ENCODE measurements at regions not wholly inside any gene's neighbourhood (a gene's known extent, or its start where the extent isn't known, plus 50 kb on each side); places are given as distances from the start of the nearest gene placed in this dataset.

- H3K79me2 ChIP-seq (ENCODE audit: control insufficient read depth, insufficient read depth, low read length) = no peaks in the 10 kb centered on the region
- H3K27me3 ChIP-seq (replicated peaks in 1 of 2; ENCODE audit: control insufficient read depth in 2 of 2, insufficient read depth in 2 of 2, low read length in 1 of 2) = no peaks in the 10 kb centered on the region; a peak in 1 of 4 replicates
Observed at GRCh38 chr16:50427107-50427506, 58.3 kb upstream of the BRD7 start.

GRCh38 chr16:50425648-50426047, 56.9 kb upstream of the BRD7 start:
- Histone ChIP-seq H3K9me3 (replicated peaks; ENCODE audit: control insufficient read depth, insufficient read depth, low read length) (no peaks in the 10 kb centered on the region), H3K4me1 (ENCODE audit: control insufficient read depth, insufficient read depth, low read length) (no peaks in the 10 kb centered on the region), H3K4me2 (ENCODE audit: control insufficient read depth, insufficient read depth) (no peak overlapping the region), H3K36me3 (ENCODE audit: control insufficient read depth in 2 of 2, insufficient read depth in 2 of 2, low read length in 1 of 2) (no peaks in the 10 kb centered on the region), H3K27ac (ENCODE audit: control insufficient read depth, insufficient read depth) (no peak overlapping the region), H3K79me2 (ENCODE audit: control insufficient read depth, insufficient read depth, low read length) (no peaks in the 10 kb centered on the region), H3K9ac (ENCODE audit: control insufficient read depth, insufficient read depth, low read length) (no peak overlapping the region), H2AFZ (ENCODE audit: control insufficient read depth, low read depth, low read length) (no peak overlapping the region), H3K27me3 (replicated peaks in 1 of 2; ENCODE audit: control insufficient read depth in 2 of 2, insufficient read depth in 2 of 2, low read length in 1 of 2) (no peaks in the 10 kb centered on the region), H4K20me1 (ENCODE audit: control insufficient read depth, insufficient read depth) (no peaks in the 10 kb centered on the region), H3K4me3 (no peak overlapping the region)
- ChIA-PET POLR2A (no interaction called here), SMC1A (ENCODE audit: uncharacterized antibody, unreplicated experiment) (no interaction called here), RAD21 (ENCODE audit: unreplicated experiment) (no interaction called here), CTCF (no interaction called here)
- FAIRE-seq (no peak), ATAC-seq (no peak), DNase-seq (ENCODE audit: low read depth, low spot score) (no peak)
- BruUV-seq (replicated peaks) = no TSS peak
- 49% methylated on average over 8 of the region's 8 CpGs for WGBS (ENCODE audit: insufficient coverage, insufficient replicate concordance, low lambda C conversion rate, missing lambda C conversion rate)
- in situ Hi-C loops (cut with MboI) (no loop called here), intact Hi-C loops (cut with micrococcal nuclease; ENCODE audit: unreplicated experiment) (no loop called here)
- TF ChIP-seq GATAD2B (conservative IDR thresholded peaks at IDR 0.05; ENCODE audit: low read depth) (no peak), BCL3 (IDR thresholded peaks at IDR 0.05; ENCODE audit: borderline replicate concordance, insufficient read depth, low read depth, low read length, poor library complexity, severe bottlenecking) (no peak), EZH2 (IDR thresholded peaks at IDR 0.05; ENCODE audit: borderline replicate concordance, control insufficient read depth, low read depth, low read length) (no peak), KAT2A (conservative IDR thresholded peaks at IDR 0.05; ENCODE audit: control insufficient read depth, low read depth, low read length) (no peak), ZNF274 (IDR thresholded peaks at IDR 0.05; ENCODE audit: insufficient read depth, insufficient read length) (no peak), ETV6 (conservative IDR thresholded peaks at IDR 0.05 in 1 of 2, IDR thresholded peaks at IDR 0.05 in 1 of 2; ENCODE audit: borderline replicate concordance in 1 of 2, low read depth in 1 of 2) (no peak), RAD51 (IDR thresholded peaks at IDR 0.05) (no peak), PBX3 (IDR thresholded peaks at IDR 0.05; ENCODE audit: insufficient replicate concordance, low read depth, low read length) (no peak)
- TF ChIP-seq, protein P1, sequence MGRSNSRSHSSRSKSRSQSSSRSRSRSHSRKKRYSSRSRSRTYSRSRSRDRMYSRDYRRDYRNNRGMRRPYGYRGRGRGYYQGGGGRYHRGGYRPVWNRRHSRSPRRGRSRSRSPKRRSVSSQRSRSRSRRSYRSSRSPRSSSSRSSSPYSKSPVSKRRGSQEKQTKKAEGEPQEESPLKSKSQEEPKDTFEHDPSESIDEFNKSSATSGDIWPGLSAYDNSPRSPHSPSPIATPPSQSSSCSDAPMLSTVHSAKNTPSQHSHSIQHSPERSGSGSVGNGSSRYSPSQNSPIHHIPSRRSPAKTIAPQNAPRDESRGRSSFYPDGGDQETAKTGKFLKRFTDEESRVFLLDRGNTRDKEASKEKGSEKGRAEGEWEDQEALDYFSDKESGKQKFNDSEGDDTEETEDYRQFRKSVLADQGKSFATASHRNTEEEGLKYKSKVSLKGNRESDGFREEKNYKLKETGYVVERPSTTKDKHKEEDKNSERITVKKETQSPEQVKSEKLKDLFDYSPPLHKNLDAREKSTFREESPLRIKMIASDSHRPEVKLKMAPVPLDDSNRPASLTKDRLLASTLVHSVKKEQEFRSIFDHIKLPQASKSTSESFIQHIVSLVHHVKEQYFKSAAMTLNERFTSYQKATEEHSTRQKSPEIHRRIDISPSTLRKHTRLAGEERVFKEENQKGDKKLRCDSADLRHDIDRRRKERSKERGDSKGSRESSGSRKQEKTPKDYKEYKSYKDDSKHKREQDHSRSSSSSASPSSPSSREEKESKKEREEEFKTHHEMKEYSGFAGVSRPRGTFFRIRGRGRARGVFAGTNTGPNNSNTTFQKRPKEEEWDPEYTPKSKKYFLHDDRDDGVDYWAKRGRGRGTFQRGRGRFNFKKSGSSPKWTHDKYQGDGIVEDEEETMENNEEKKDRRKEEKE (IDR thresholded peaks at IDR 0.05) = no peak

More at GRCh38 chr16:50427107-50427506, 58.3 kb upstream of the BRD7 start:
- no peak for TF ChIP-seq EP300 (IDR thresholded peaks at IDR 0.05; ENCODE audit: borderline replicate concordance in 1 of 2, control insufficient read depth in 1 of 2, low read depth in 2 of 2, low read length in 2 of 2)
- TF ChIP-seq SUPT20H (IDR thresholded peaks at IDR 0.05; ENCODE audit: borderline replicate concordance, control insufficient read depth, low read depth, low read length) = no peak
- TF ChIP-seq MEF2B (IDR thresholded peaks at IDR 0.05; ENCODE audit: partially characterized antibody, poor library complexity, severe bottlenecking) = no peak
- TF ChIP-seq BRCA1 (IDR thresholded peaks at IDR 0.05; ENCODE audit: low read depth, low read length) = no peak
- no peak for TF ChIP-seq ETV6 (conservative IDR thresholded peaks at IDR 0.05 in 1 of 2, IDR thresholded peaks at IDR 0.05 in 1 of 2; ENCODE audit: borderline replicate concordance in 1 of 2, low read depth in 1 of 2)
- no peak for TF ChIP-seq RBBP5 (conservative IDR thresholded peaks at IDR 0.05)
- Histone ChIP-seq H3K27ac (ENCODE audit: control insufficient read depth, insufficient read depth) (no peak overlapping the region), H2AFZ (ENCODE audit: control insufficient read depth, low read depth, low read length) (no peak overlapping the region), H4K20me1 (ENCODE audit: control insufficient read depth, insufficient read depth) (no peaks in the 10 kb centered on the region), H3K4me2 (ENCODE audit: control insufficient read depth, insufficient read depth) (no peak overlapping the region), H3K4me1 (ENCODE audit: control insufficient read depth, insufficient read depth, low read length) (no peaks in the 10 kb centered on the region), H3K4me3 (no peak overlapping the region), H3K9me3 (replicated peaks; ENCODE audit: control insufficient read depth, insufficient read depth, low read length) (no peaks in the 10 kb centered on the region), H3K9ac (ENCODE audit: control insufficient read depth, insufficient read depth, low read length) (no peak overlapping the region), H3K36me3 (ENCODE audit: control insufficient read depth in 2 of 2, insufficient read depth in 2 of 2, low read length in 1 of 2) (no peaks in the 10 kb centered on the region)
- DNase-seq (ENCODE audit: low read depth, low spot score) = no peak
- ChIA-PET SMC1A (ENCODE audit: uncharacterized antibody, unreplicated experiment) (no interaction called here), POLR2A (no interaction called here), RAD21 (ENCODE audit: unreplicated experiment) (no interaction called here), CTCF (no interaction called here)
- in situ Hi-C loops (cut with MboI) (no loop called here), intact Hi-C loops (cut with micrococcal nuclease; ENCODE audit: unreplicated experiment) (no loop called here)
- FAIRE-seq = no peak
- BruUV-seq (replicated peaks) = no TSS peak
- WGBS (ENCODE audit: insufficient coverage, insufficient replicate concordance, low lambda C conversion rate, missing lambda C conversion rate) = 79% methylated on average over 6 of the region's 6 CpGs
- ATAC-seq = no peak
